GM10266 (cell line): ENCODE measurements at regions not wholly inside any gene's neighbourhood (a gene's known extent, or its start where the extent isn't known, plus 50 kb on each side); places are given as distances from the start of the nearest gene placed in this dataset.

Experiments
- DNase-seq: peaks from one replicate; pipeline ENCODE4 v3.0.0; 2012; ENCODE audit errors: extremely low spot score
- CTCF ChIP-seq: IDR thresholded peaks from 2 replicates; pipeline ENCODE4 v1.5.1; 2012; ENCODE audit warnings: mild to moderate bottlenecking, low read depth; ENCODE audit not compliant: control insufficient read depth, insufficient read depth; ENCODE audit errors: missing control alignments

GRCh38 chr3:152662157-152662556 is 172.8 kb upstream of the P2RY1 start:
- DNase-seq: no peak
- TF ChIP-seq CTCF: no peak

- TF ChIP-seq CTCF: no peak
- DNase-seq: no peak
Observed at GRCh38 chr3:152664766-152665165, 170.2 kb upstream of the P2RY1 start.

- TF ChIP-seq CTCF: no peak
- no peak for DNase-seq
Observed at GRCh38 chr3:152667267-152667666, 167.7 kb upstream of the P2RY1 start.

- no peak for DNase-seq
- TF ChIP-seq CTCF: no peak
Observed at GRCh38 chr3:152669560-152669959, 165.4 kb upstream of the P2RY1 start.

GRCh38 chr3:152671446-152672319 is 163.2 kb upstream of the P2RY1 start:
- DNase-seq: no peak
- no peak for TF ChIP-seq CTCF

GRCh38 chr3:152672320-152672649 is 162.6 kb upstream of the P2RY1 start:
- no peak for DNase-seq
- TF ChIP-seq CTCF: no peak

- TF ChIP-seq CTCF: no peak
Observed at GRCh38 chr3:152676810-152677379, 158.0 kb upstream of the P2RY1 start.

More at GRCh38 chr3:152676810-152677379, 158.0 kb upstream of the P2RY1 start:
- DNase-seq: no peak
